ENCODE measurements at regions not wholly inside any gene's neighbourhood (a gene's known extent, or its start where the extent isn't known, plus 50 kb on each side); places are given as distances from the start of the nearest gene placed in this dataset.

DNA sequence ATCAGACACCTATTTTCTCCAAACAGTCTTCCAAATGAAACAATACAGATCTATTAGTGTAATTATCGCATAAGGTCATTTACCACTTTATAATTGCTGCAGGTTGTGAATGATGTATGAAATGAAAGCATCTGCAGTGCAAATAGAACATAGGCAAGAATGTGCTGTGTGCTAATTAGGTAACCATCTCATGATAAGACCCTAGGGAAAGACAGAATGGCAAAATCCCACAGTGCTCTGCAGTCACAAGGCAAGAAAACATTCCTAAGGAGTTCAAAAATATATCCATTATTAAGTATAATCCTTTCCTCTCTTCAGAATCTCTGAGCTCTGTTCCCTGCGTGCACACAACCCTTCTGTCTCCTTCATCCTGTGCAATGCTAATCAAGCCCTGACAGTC lies 488.1 kb downstream of the NR4A2 start:
- no peaks in the 10 kb centered on the region for H3K27me3 Mint-ChIP-seq (ENCODE audit: insufficient read depth)
- TF ChIP-seq CTCF (conservative IDR thresholded peaks at IDR 0.05) = no peak

GRCh38 chr2:155842103-155842502 lies 490.4 kb downstream of the NR4A2 start:
- no peak overlapping the region for H3K4me3 Mint-ChIP-seq
- Histone ChIP-seq H3K36me3 (ENCODE audit: control insufficient read depth, insufficient read depth, low read length) (no peaks in the 10 kb centered on the region), H3K4me3 (ENCODE audit: low read length) (no peak overlapping the region), H3K27me3 (ENCODE audit: control insufficient read depth, insufficient read depth, low read length, poor library complexity, severe bottlenecking) (no peaks in the 10 kb centered on the region), H3K27ac (ENCODE audit: low read depth, low read length) (no peak overlapping the region), H3K9ac (ENCODE audit: extremely low read depth, low read length, poor library complexity, severe bottlenecking) (no peak overlapping the region), H3K9me3 (ENCODE audit: control insufficient read depth, low read length) (no peaks in the 10 kb centered on the region), H3K4me1 (ENCODE audit: control insufficient read depth, insufficient read depth, low read length) (no peaks in the 10 kb centered on the region)
- no peaks in the 10 kb centered on the region for H3K36me3 Mint-ChIP-seq (ENCODE audit: low read depth)
- TF ChIP-seq CTCF (conservative IDR thresholded peaks at IDR 0.05) = no peak
- 64 to 70% methylated on average over 5 to 6 of the region's 6 CpGs for WGBS, 2 experiments (ENCODE audit: insufficient coverage in 1 of 2, insufficient read length in 1 of 2)
- H3K27ac Mint-ChIP-seq = peak overlapping the region; percentile 17
- H3K4me1 Mint-ChIP-seq = peaks cover 22% of the 10 kb centered on the region
- no peak for DNase-seq
- H3K27me3 Mint-ChIP-seq (ENCODE audit: insufficient read depth) = no peaks in the 10 kb centered on the region
- H3K9me3 Mint-ChIP-seq = no peaks in the 10 kb centered on the region

More for the DNA sequence above, 488.1 kb downstream of the NR4A2 start:
- Histone ChIP-seq H3K9ac (ENCODE audit: extremely low read depth, low read length, poor library complexity, severe bottlenecking) (no peak overlapping the region), H3K36me3 (ENCODE audit: control insufficient read depth, insufficient read depth, low read length) (no peaks in the 10 kb centered on the region), H3K27ac (ENCODE audit: low read depth, low read length) (no peak overlapping the region), H3K27me3 (ENCODE audit: control insufficient read depth, insufficient read depth, low read length, poor library complexity, severe bottlenecking) (no peaks in the 10 kb centered on the region), H3K4me1 (ENCODE audit: control insufficient read depth, insufficient read depth, low read length) (no peaks in the 10 kb centered on the region), H3K4me3 (ENCODE audit: low read length) (no peak overlapping the region), H3K9me3 (ENCODE audit: control insufficient read depth, low read length) (no peaks in the 10 kb centered on the region)
- peaks cover 19% of the 10 kb centered on the region for H3K4me1 Mint-ChIP-seq
- H3K9me3 Mint-ChIP-seq = no peaks in the 10 kb centered on the region
- no peak for DNase-seq
- WGBS, 2 experiments (ENCODE audit: insufficient coverage in 1 of 2, insufficient read length in 1 of 2) = 40 to 90% methylated on average over 1 to 2 of the region's 2 CpGs
- no peak overlapping the region for H3K4me3 Mint-ChIP-seq
- no peak overlapping the region for H3K27ac Mint-ChIP-seq
- no peaks in the 10 kb centered on the region for H3K36me3 Mint-ChIP-seq (ENCODE audit: low read depth)

- DNase-seq = no peak
- H3K27me3 ChIP-seq (ENCODE audit: control insufficient read depth, insufficient read depth, low read length, poor library complexity, severe bottlenecking) = no peaks in the 10 kb centered on the region
- H3K27ac ChIP-seq (ENCODE audit: low read depth, low read length) = no peak overlapping the region
- no peak overlapping the region for H3K4me3 ChIP-seq (ENCODE audit: low read length)
- H3K9me3 Mint-ChIP-seq = no peaks in the 10 kb centered on the region
- H3K4me1 Mint-ChIP-seq = peaks cover 22% of the 10 kb centered on the region
- WGBS, 2 experiments (ENCODE audit: insufficient coverage in 1 of 2, insufficient read length in 1 of 2) = 36 to 44% methylated on average over 2 to 3 of the region's 3 CpGs
- no peaks in the 10 kb centered on the region for H3K4me1 ChIP-seq (ENCODE audit: control insufficient read depth, insufficient read depth, low read length)
- no peak overlapping the region for H3K27ac Mint-ChIP-seq
- TF ChIP-seq CTCF (conservative IDR thresholded peaks at IDR 0.05) = no peak
- H3K36me3 ChIP-seq (ENCODE audit: control insufficient read depth, insufficient read depth, low read length) = no peaks in the 10 kb centered on the region
- no peaks in the 10 kb centered on the region for H3K27me3 Mint-ChIP-seq (ENCODE audit: insufficient read depth)
- H3K4me3 Mint-ChIP-seq = no peak overlapping the region
- H3K9me3 ChIP-seq (ENCODE audit: control insufficient read depth, low read length) = no peaks in the 10 kb centered on the region
- no peak overlapping the region for H3K9ac ChIP-seq (ENCODE audit: extremely low read depth, low read length, poor library complexity, severe bottlenecking)
- no peaks in the 10 kb centered on the region for H3K36me3 Mint-ChIP-seq (ENCODE audit: low read depth)
Observed at GRCh38 chr2:155841442-155841841, 491.1 kb downstream of the NR4A2 start.

Data from endodermal cell (in vitro differentiated cells).